ENCODE measurements at regions not wholly inside any gene's neighbourhood (a gene's known extent, or its start where the extent isn't known, plus 50 kb on each side); places are given as distances from the start of the nearest gene placed in this dataset.
"Not testable (repeated sequence)": the region's sequence is repeated elsewhere in the genome, so short reads cannot be mapped to it uniquely, and the experiment has no call there.

- peak; percentile 27 for DNase-seq
Measured at GRCh38 chr5:57736716-57737115, 254.1 kb upstream of the ACTBL2 start.

GRCh38 chr5:57735279-57736153 is 252.9 kb upstream of the ACTBL2 start:
- not testable (repeated sequence) for DNase-seq

- DNase-seq: no peak
Measured at GRCh38 chr5:57734296-57734695, 251.7 kb upstream of the ACTBL2 start.

- DNase-seq: no peak
Measured at GRCh38 chr5:57727591-57727990, 245.0 kb upstream of the ACTBL2 start.

GRCh38 chr5:57725658-57726504 is 243.3 kb upstream of the ACTBL2 start:
- DNase-seq: no peak

- no peak for DNase-seq
Measured at GRCh38 chr5:57724836-57725235, 242.2 kb upstream of the ACTBL2 start.

- DNase-seq: no peak
Measured at GRCh38 chr5:57721226-57721625, 238.6 kb upstream of the ACTBL2 start.

- no peak for DNase-seq
Measured at GRCh38 chr5:57720656-57721055, 238.0 kb upstream of the ACTBL2 start.

GRCh38 chr5:57719216-57719615 is 236.6 kb upstream of the ACTBL2 start:
- DNase-seq: no peak

GRCh38 chr5:57718155-57718554 is 235.5 kb upstream of the ACTBL2 start:
- no peak for DNase-seq

GRCh38 chr5:57717555-57717954 is 234.9 kb upstream of the ACTBL2 start:
- DNase-seq: no peak

GRCh38 chr5:57716661-57717060 is 234.1 kb upstream of the ACTBL2 start:
- no peak for DNase-seq

GRCh38 chr5:57715296-57715695 is 232.7 kb upstream of the ACTBL2 start:
- no peak for DNase-seq

- DNase-seq: not testable (repeated sequence)
Measured at GRCh38 chr5:57713535-57713934, 230.9 kb upstream of the ACTBL2 start.

- no peak for DNase-seq
Measured at GRCh38 chr5:57711946-57712345, 229.3 kb upstream of the ACTBL2 start.

GRCh38 chr5:57711471-57711870 is 228.9 kb upstream of the ACTBL2 start:
- DNase-seq: no peak

- DNase-seq: no peak
Measured at GRCh38 chr5:57710126-57710525, 227.5 kb upstream of the ACTBL2 start.

GRCh38 chr5:57705769-57706168 is 223.2 kb upstream of the ACTBL2 start:
- DNase-seq: no peak

- no peak for DNase-seq
Measured at GRCh38 chr5:57703721-57704120, 221.1 kb upstream of the ACTBL2 start.

GRCh38 chr5:57700484-57700883 is 217.9 kb upstream of the ACTBL2 start:
- DNase-seq: no peak

GRCh38 chr5:57700072-57700471 is 217.5 kb upstream of the ACTBL2 start:
- no peak for DNase-seq

- no peak for DNase-seq
Measured at GRCh38 chr5:57698802-57699201, 216.2 kb upstream of the ACTBL2 start.

GRCh38 chr5:57698086-57698485 is 215.5 kb upstream of the ACTBL2 start:
- DNase-seq: no peak

Measured in occipital lobe (tissue), 1 donor.